HS-5 (cell line): ENCODE measurements at regions not wholly inside any gene's neighbourhood (a gene's known extent, or its start where the extent isn't known, plus 50 kb on each side); places are given as distances from the start of the nearest gene placed in this dataset.

Experiments used
- DNase-seq: peaks from one replicate; pipeline ENCODE4 v3.0.0-alpha.2; 2012; ENCODE audit warnings: low read depth

DNA sequence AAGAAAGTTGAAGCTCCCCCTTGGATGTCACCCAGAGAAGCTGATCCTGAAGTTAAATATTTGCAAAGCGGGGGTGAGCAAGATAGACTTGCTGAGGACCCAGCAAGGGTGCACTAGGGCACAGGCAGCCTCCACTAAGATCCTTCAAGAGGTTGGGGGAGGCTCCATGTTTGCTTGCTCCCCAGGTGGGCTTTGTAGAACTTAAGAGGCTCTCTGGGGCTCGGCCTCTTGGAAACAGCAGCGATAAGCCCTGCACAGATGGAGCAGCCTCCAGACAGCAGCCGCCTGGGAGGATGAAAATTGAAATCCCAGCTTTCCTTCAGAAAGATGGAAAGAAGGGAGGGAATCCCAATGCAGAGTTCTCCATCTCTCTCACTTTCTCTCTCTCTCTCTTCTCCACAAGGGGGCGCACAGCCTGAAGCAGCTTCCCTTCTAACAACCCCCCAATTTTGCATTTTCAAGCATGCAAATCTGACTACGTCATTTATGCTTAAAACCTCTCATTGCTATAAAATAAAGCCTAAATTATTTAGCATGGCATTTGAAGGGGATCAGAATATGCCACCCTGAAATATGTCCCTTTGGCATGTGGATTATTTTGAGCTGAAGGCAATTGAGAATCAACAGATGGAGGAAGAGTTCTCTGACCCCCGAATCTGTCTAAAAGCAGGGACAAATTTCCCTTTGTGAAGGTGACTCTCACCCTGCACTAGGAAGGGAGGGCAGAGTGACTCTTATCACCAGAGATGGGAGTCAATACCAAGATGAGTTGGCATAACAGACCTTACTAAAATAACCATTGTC is 185.7 kb upstream of the KLHL29 start:
- DNase-seq = no peak

DNA sequence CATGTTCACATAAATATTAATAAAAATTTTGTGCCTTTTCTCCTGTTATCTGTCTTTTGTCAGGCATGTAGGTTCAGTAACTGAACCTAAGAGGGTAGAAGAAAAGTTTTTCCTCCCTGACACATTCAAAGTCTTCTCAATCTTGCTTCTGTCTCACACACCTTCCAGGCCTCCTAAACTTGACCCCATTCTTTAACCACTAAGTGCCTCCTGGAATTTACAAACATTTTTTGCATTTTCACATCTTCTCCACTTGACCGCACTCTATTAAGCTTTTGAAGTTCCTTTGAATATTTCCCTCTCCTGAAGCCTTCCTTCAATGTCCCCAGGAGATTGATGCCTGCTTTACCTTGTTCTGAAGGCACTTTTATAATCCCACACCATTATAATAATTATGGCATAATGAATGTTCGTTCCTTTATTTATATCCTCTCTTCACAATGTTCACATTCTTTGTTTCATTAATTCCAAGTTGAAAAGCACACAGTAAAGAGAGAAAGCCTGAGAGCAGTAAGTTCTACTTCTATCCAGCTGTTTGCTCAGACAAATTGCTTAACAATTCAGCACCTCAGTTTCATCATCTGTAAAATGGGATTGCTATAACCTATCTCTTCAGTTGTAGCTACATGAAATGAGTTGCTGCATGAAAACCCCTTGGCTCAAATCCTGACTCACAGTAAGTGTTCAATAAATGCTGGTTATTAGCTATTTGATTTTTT is 184.8 kb upstream of the KLHL29 start:
- no peak for DNase-seq

DNA sequence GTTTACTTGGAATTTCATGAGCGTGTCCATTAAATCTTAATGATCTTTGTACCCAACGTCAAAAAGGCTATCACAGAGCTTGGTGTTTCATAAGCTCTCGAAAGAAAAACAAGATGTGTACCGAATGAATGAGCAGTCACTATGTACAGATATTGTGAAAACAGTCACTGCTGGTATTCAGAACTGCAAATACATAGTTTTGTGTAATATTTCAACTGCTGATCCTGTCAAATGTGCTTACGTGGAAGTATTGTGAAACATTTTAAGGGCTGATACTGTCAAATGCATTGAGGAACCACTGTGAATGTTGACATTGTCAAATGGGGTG is 184.2 kb upstream of the KLHL29 start:
- DNase-seq = no peak

DNA sequence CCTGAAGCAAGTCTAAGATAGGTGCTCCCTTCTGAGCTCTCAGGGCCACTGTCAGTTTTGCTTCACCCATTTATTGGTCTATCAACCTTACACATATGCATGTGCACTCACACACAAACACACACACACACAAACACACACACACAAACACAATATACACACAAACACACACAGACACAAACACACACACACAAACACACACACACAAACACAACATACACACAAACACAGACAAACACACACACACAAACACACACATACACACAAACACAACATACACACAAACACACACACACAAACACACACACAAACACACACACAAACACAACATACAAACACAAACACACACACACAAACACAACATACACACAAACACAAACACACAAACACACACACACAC is 181.6 kb upstream of the KLHL29 start:
- DNase-seq = no peak

DNA sequence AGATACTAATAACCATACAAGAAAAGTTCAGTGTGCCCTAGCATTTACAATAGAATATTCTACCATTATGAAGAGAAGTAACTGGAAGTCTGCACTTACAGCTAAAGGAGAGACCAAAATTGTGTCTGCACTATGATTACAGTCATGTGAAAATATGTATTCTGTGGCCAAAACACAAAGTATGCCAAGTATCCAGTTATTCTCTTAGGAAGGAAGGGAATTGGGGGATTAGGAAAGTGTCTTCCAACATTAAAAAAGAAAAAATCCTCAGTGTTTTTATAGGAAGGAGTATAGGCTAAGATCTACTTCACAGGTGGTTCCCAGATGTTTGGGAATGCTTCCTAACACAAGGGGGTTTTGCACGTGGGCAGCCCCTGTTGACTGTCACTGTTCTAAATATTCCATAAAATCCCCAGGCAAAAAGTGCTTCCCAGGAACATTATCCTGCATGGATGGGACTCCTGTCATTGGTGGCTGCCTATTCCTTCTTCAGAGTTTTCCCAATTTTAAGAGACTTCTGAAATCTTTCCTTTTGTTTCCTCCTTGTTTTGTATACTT is 180.2 kb upstream of the KLHL29 start:
- no peak for DNase-seq

DNA sequence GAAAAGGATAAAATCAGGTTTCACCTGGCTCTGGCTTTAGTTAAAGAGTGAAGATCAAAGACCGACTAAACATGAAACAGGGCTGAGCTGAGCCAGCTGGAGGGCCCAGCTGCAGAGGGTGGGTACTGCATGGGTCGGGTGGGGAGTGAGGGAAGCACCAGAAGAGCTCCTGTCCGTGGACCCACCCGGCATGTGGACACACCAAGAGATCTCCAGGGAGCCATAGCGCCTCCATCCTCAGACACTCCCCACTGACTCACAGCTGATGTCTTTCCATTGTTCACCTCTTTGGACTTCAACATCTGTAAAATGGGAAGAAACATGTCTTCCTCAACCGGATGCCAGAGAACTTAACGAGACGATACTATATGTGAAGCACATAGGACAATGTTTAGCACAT is 178.3 kb upstream of the KLHL29 start:
- DNase-seq = no peak

DNA sequence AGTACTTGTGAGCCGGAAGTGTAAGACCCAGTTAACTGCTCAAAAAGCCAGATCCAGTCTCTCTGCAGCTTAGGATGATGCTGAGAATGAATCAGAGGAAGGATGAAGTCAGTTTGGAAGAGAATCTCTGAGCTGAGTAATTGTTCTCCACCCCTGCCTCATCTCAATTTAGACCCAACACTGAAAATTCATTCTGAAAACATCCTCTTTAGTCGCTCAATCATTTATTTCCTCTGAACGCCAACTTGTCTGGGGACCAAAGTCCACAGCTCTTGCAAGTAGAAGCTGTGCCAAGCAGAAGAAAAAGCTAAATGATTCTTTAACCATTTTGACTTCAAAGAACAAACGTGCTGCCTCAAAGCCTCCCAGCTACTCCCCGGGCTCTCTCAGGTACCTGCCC is 177.1 kb upstream of the KLHL29 start:
- no peak for DNase-seq

DNA sequence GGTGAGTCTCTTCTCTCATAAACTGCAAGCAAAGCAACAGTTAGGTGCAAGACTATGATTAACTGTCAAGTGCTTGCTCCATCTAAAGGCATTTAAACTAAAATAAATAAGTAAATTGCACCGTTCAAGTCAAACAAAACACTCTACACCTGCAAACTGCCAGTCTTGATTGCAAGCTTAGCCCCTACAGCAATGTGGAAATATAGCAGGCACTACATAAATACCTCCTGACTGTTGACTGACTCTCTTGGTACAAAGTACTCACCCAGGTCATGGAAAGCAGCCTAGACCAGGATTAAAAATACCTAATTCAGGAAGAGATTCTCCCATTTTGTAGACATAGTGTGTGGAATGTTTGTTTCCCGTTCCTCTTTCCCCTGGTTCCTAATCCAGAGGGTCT is 176.6 kb upstream of the KLHL29 start:
- no peak for DNase-seq

DNA sequence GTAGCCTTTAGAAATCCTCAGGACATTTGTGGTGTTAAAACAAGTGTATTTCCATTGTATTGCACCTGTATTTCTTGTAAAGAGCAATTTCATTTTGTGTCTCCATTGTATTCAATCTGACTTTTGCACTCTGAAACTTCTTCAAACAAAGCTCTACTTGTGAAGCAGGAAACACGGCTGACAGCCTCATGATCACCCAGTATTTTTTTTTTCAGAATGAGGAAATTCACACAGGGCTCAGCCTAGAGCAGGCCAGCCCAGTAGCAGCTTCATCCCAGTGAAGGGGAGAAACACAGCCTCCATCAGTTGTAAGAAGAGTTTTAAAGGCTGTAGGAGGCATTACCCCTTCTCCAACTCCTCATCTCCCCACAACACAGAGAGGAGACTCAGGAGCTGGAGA is 175.9 kb upstream of the KLHL29 start:
- DNase-seq = no peak

DNA sequence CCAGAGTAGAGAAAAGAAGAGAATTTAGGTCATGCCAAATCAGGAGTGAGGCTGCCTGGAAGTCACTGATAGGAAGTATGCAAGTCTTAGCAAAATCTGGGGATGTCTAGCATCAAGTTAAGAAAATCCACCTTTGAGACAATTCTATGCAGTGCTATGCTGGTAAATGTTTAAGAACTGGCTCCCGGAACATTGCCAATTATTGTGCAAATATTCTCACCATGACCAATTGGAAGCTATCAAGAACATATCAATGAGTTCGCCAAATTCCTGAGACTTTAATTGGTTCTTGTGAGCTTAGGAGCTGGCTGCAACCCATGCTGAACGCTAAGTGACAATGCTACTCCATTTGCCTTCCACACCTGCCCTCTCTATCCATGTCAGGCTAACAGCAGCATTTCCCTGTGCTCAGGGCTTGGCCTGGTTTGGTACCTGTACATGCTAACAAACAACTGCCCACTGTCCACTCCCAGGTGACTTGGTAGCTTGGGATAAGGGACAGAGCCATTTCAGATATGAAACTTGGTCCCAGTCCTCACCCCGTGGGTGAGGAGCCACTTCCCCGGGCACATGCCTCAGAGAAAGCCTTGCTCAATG is 172.9 kb upstream of the KLHL29 start:
- DNase-seq = no peak

DNA sequence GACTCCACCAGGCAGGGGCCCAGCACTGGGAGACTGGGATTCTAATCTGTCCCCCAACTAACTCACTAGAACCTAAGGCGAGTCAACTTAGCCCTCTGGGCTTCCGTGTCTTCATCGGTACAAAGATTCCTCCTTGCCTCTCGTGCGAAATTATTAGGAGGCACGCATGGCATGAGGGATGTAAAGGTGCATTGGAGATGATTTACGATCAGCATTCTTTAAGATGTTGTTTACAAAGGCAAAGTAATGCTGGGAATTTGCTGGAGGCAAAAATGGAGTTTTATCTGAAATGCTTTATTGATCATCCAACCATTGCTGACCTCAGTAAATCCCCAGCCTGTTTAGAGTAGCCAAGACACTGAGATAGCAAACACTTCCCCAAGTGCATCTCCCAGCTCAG is 171.8 kb upstream of the KLHL29 start:
- no peak for DNase-seq

DNA sequence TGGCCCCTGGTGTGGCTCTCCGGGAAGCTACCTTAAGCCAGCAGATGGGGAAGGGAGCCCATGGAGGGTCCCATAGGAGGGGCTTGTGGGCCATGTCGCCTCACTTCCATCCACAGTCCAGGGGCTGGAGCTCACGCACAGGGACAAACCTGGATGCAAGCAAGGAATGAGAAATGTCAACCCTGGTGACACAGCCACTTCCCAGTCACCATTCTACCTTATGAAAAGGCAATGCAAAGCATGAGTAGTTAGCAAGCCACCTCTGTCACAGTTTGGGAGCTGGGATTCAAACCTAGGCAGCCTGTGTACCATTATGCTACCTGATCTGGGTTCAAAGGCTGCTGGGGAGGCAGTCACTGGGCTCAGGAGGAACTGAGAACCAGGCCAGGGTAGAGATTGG is 170.0 kb upstream of the KLHL29 start:
- no peak for DNase-seq

DNA sequence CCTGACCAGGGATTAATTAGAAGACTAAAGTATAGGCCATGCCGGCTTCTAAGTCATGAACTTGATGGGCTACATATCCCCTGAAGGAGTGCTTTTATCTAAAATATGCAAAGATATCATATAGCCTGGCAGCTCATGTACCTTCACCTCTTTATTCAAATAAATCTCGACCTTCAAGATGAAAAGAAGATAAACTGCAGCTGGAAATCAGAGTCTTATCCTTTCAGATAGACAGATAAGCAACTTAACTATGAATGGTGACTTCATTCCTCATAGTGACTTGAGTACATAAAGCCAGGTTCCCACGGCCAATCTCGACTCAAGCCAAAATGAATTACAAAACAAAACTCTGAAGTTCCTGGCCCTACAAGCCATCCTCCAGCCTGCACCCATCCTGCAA is 165.3 kb upstream of the KLHL29 start:
- no peak for DNase-seq

DNA sequence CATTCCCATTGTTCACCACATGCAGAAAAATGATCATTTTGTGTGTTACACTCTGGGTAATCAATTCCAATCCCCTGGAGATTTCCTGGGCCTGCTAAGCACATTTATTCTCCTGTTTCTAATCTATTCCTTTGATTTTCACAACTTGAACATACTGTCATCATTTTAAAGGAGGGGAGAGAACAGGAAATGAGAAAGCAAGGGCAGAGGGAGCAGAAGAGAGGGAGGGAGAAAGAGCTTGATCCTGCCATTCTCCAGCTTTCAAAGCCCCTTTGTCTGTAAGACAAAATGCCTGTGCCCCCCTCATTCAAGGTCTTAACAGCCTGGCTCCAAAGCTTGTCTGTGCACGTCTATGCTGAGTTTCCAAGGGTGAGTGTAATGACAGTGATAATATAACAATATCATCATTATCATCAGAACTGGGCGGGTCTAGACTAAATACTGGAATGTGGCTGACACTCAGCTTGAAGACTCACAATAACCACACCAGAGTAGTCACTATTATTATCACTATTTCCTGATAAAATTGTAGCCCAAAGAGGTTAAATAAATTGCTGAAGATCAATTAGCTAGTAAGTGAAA is 164.4 kb upstream of the KLHL29 start:
- no peak for DNase-seq

DNA sequence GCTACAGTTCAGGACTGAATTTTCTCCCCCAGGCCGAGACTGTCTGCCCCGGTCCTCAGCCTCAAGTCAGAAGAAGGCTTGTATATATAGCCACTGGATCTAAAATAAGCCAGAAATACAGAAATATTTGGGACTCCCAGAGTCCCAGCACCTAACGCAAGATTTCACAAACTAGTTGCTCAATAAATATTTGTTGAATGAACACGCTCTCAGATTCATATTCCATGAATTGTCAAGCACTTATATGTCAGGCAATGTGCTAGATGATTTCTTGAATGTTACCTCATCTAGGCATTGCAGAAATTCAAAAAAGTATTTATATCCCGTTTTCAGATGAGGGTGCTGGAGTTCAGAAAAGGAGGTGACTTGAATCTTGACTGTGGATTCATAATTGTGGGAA is 163.7 kb upstream of the KLHL29 start:
- no peak for DNase-seq

DNA sequence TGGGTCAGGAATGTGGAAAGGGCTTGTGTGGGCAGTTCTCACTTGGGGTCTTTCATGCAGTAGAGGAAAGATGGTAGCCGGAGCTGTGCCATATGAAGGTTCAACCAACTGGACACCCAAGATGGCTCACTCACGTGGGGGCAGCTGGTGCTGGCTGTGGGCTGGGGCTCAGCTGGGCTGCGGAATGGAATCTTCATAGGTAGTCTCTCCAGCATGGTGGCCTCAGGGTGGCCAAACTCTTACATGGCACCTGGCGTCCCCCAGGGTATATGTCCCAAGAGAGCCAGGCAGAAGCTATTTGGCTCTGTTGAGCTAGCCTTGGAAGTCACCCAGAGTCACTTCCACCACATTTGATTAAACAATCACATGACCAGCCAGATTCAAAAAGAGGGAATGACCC is 163.1 kb upstream of the KLHL29 start:
- DNase-seq = no peak

DNA sequence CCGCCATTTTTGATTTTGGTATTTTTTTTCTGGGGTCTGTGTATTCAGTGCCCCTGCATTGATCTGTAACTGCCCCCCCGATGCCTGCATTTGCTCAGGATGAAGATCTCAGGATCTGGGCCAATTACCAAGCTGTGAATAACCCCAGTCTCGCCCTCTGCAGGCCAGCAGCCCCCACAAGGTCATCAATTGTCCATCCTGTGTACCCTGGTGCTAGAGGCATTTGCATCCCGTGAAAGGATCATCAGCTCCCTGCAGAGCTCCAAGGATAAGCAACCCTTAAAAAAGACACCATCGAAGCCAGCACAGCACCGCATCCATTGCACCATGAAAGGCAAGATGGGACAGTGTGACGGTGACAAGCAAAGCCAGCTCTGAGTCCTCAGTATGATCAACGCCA is 154.1 kb upstream of the KLHL29 start:
- no peak for DNase-seq

DNA sequence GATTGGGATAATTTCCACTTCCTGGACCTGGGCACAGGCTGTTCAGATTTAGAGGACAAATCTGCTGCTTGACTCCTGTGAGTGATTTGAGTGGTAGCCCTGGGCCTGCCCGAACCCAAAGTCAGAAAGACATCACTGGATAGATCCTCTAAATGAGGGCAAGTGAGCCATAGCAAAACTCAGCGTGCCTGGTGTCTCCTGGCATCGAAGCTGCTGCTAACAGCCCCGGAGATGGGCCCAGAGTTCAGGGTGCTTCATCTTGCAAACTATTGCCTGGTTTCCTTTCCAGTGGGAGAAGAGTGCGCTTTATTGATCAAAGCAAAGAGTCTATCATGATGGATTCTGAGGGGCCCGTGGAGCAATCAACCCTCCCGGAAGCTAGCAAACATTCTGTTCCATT is 153.1 kb upstream of the KLHL29 start:
- no peak for DNase-seq

DNA sequence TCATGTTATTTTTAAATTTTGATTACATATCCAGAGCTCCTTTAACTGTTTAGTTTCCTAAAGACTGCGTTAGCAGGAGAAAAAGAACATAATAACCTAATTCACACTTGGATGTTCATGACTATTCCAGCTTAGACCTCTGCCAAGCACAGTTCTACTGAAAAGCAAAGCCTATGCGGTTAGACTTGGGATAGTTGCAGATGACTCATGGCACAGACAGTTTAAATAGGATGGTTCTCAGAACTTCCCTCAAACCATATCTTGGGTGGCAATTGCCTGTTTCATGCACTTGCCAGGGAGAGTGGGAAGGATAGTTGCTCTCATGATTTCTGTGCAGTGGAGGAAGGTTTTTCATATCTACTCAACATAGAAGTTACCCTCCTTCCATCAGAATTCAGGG is 149.7 kb upstream of the KLHL29 start:
- no peak for DNase-seq

DNA sequence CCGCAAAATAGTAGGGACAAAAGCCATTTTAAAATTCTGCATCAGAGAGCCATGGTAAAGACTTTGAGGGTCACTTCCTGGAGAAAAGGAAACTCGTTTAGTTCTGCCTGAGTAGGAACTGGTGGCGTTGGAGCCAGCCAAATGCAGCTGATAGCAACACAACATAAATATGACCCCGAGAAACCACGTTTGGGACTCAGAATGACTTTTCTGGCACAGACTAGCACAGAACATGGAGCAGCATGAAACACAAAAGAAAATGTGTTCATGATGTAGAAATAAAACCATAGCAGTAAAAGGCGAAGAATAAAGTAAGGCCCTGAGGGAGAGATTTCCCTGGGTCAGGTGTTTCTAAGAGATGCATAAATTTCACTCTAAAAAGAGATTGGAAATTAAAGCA is 149.2 kb upstream of the KLHL29 start:
- DNase-seq = no peak

DNA sequence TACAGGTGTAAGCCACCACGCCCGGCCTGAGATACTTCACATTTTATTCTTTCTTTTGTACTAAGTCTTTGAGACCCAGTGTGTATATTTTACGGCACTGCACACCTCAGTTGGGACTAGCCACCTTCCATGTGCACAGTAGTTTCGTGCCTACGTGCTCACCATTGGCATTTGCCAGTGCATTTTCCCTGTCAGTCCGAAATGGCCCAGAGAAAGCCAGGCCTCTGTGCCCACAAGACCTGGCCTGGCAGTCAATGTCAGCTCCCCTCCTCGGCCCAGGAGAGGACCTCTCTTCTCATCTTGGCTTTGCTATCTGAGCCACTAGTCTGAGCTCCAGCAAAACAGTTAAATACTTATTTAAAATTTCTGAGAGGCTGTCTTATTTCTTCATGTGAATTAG is 147.8 kb upstream of the KLHL29 start:
- DNase-seq = no peak

DNA sequence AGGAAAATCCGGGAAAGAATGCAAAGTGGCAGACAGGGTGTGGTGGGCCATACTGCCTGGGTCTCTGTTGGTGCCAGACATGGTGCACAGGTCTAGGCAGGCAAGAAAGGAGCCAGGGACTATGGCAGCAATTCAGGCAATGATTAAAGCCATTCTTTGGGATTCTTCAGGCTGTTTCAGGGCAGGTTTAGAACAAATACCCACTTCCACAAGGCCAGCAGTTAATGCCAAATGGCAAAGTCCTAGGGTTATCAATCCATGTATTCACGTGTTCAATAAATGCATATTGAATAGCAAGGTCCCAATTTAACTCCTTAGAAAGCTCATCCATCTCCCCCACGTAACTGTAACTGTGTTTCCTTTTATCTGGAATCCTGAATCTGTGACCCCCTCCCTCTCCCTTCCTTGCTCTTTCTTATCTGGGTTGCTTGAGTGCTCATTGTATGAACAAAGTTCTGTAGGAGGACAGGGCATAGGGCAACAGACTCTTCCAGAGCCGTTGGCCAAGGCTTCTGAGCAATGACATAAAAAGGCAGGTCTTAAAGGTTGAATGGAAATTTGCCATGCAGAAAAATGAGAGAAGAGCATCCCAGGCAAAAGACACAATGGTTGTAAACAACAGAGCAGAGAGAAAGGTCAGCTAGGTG is 146.8 kb upstream of the KLHL29 start:
- DNase-seq = no peak
